HG03060 (cell line): ENCODE measurements at regions not wholly inside any gene's neighbourhood (a gene's known extent, or its start where the extent isn't known, plus 50 kb on each side); places are given as distances from the start of the nearest gene placed in this dataset.

Experiments
- ATAC-seq: cut with Tn5 transposase; IDR thresholded peaks from one replicate; pipeline ENCODE4 v1.9.1; 2021; ENCODE audit warnings: low read depth, moderate number of reproducible peaks; ENCODE audit not compliant: unreplicated experiment

GRCh38 chr7:8931906-8932646 is 498.7 kb downstream of the NXPH1 start:
- no peak for ATAC-seq

- no peak for ATAC-seq
Observed at GRCh38 chr7:8932751-8933150, 499.3 kb downstream of the NXPH1 start.

- no peak for ATAC-seq
Observed at GRCh38 chr7:8937204-8937603, 503.8 kb downstream of the NXPH1 start.

- no peak for ATAC-seq
Observed at GRCh38 chr7:8938044-8938805, 504.8 kb downstream of the NXPH1 start.

- no peak for ATAC-seq
Observed at GRCh38 chr7:8939446-8939845, 506.0 kb downstream of the NXPH1 start.

GRCh38 chr7:8963722-8964121 is 530.3 kb downstream of the NXPH1 start:
- no peak for ATAC-seq

GRCh38 chr7:8965177-8965576 is 531.8 kb downstream of the NXPH1 start:
- ATAC-seq, result no peak

- no peak for ATAC-seq
Observed at GRCh38 chr7:8973601-8974000, 540.2 kb downstream of the NXPH1 start.

- ATAC-seq, result no peak
Observed at GRCh38 chr7:8975681-8976080, 542.3 kb downstream of the NXPH1 start.

- ATAC-seq, result no peak
Observed at GRCh38 chr7:8982338-8982992, 549.1 kb downstream of the NXPH1 start.

- ATAC-seq, result no peak
Observed at GRCh38 chr7:8985255-8985654, 551.8 kb downstream of the NXPH1 start.

- no peak for ATAC-seq
Observed at GRCh38 chr7:8988267-8988666, 554.9 kb downstream of the NXPH1 start.

- ATAC-seq, result no peak
Observed at GRCh38 chr7:8991159-8991558, 557.8 kb downstream of the NXPH1 start.

- ATAC-seq, result no peak
Observed at GRCh38 chr7:8998762-8999161, 565.4 kb downstream of the NXPH1 start.

- ATAC-seq, result no peak
Observed at GRCh38 chr7:9013940-9014339, 580.5 kb downstream of the NXPH1 start.

GRCh38 chr7:9017286-9017685 is 583.9 kb downstream of the NXPH1 start:
- ATAC-seq, result no peak

GRCh38 chr7:9022456-9022855 is 589.0 kb downstream of the NXPH1 start:
- no peak for ATAC-seq

- ATAC-seq, result no peak
Observed at GRCh38 chr7:9023675-9024294, 590.4 kb downstream of the NXPH1 start.

GRCh38 chr7:9026121-9026520 is 592.7 kb downstream of the NXPH1 start:
- no peak for ATAC-seq

- no peak for ATAC-seq
Observed at GRCh38 chr7:9028012-9028411, 594.6 kb downstream of the NXPH1 start.
